GM12878 (cell line): ENCODE measurements at regions not wholly inside any gene's neighbourhood (a gene's known extent, or its start where the extent isn't known, plus 50 kb on each side); places are given as distances from the start of the nearest gene placed in this dataset.

Experiments
- ATAC-seq: fragments of 200-7000 bp; cut with Tn5 transposase; 3 replicates; pipeline ENCODE4 v1.9.1; 2020; ENCODE audit warnings: mild to moderate bottlenecking, moderate library complexity
- BruUV-seq: library from RNA; stranded (reverse); fragments of 400-500 nt; replicated peaks from 2 replicates; lab custom pipeline; 2021; lab: Mats Ljungman, UMichigan
- CTCF ChIA-PET: fragments of 300-600 bp; sonication (Branson Sonifier 250); formaldehyde crosslinking; extraction: SDS; loops from one replicate; lab custom pipeline; 2021; ENCODE audit warnings: inconsistent platforms; lab: Yijun Ruan, JAX
- POLR2A ChIA-PET: fragments of 350-600 bp; formaldehyde crosslinking; extraction: SDS; loops from one replicate; lab custom pipeline; 2021; ENCODE audit warnings: inconsistent platforms; lab: Charles Lee
- RAD21 ChIA-PET: fragments of 300-600 bp; sonication (Branson Sonifier 250); formaldehyde crosslinking; loops from one replicate; lab custom pipeline; 2023; ENCODE audit warnings: antibody characterized with exemption; ENCODE audit not compliant: unreplicated experiment; lab: Charles Lee
- SMC1A ChIA-PET: fragments of 300-600 bp; sonication (Branson Sonifier 250); formaldehyde crosslinking; loops from one replicate; lab custom pipeline; 2023; ENCODE audit not compliant: unreplicated experiment, uncharacterized antibody; lab: Charles Lee
- DNase-seq: peaks from one replicate; pipeline ENCODE4 v3.0.0-alpha.2; 2011; ENCODE audit warnings: low read depth, low spot score
- FAIRE-seq: peaks from 3 replicates; lab custom pipeline; 2011; peaks lifted over from hg19 to GRCh38; lab: Jason Lieb, UNC
- H2AFZ ChIP-seq: 2 replicates; pipeline ENCODE4 v1.6.0; 2011; ENCODE audit warnings: low read depth, low read length, control low read depth; ENCODE audit not compliant: control insufficient read depth
- H3K27ac ChIP-seq: 2 replicates; pipeline ENCODE4 v1.5.1; 2011; ENCODE audit warnings: control low read depth; ENCODE audit not compliant: control insufficient read depth, insufficient read depth
- H3K27me3 ChIP-seq, 2 experiments: replicated peaks in 1 of 2; 2 replicates each; pipeline versions ENCODE4 v1.6.0 to v1.6.1; 2011; ENCODE audit warnings: low read length in 1 of 2; ENCODE audit not compliant: control insufficient read depth in 2 of 2, insufficient read depth in 2 of 2
- H3K36me3 ChIP-seq, 2 experiments: 2 replicates each; pipeline ENCODE4 v1.5.1; 2011; ENCODE audit warnings: low read length in 1 of 2; ENCODE audit not compliant: control insufficient read depth in 2 of 2, insufficient read depth in 2 of 2
- H3K4me1 ChIP-seq: 2 replicates; pipeline ENCODE4 v1.6.1; 2011; ENCODE audit warnings: mild to moderate bottlenecking, low read length, moderate library complexity, mixed read lengths; ENCODE audit not compliant: control insufficient read depth, insufficient read depth
- H3K4me2 ChIP-seq: 2 replicates; pipeline ENCODE4 v1.6.0; 2011; ENCODE audit warnings: control low read depth; ENCODE audit not compliant: control insufficient read depth, insufficient read depth
- H3K4me3 ChIP-seq: fragments of 200-600 bp; sonication (generic); 2 replicates; pipeline ENCODE4 v1.5.1; 2016
- H3K79me2 ChIP-seq: 2 replicates; pipeline ENCODE4 v1.6.0; 2011; ENCODE audit warnings: low read length; ENCODE audit not compliant: control insufficient read depth, insufficient read depth
- H3K9ac ChIP-seq: 2 replicates; pipeline ENCODE4 v1.8.0; 2011; ENCODE audit warnings: low read length, control low read depth, mixed read lengths; ENCODE audit not compliant: control insufficient read depth, insufficient read depth
- H3K9me3 ChIP-seq: replicated peaks from 3 replicates; pipeline ENCODE4 v1.5.1; 2011; ENCODE audit warnings: mild to moderate bottlenecking, low read length; ENCODE audit not compliant: control insufficient read depth, insufficient read depth
- H4K20me1 ChIP-seq: 2 replicates; pipeline ENCODE4 v1.6.0; 2011; ENCODE audit not compliant: control insufficient read depth, insufficient read depth
- CBX3 ChIP-seq: fragments of 200-600 bp; sonication (generic); IDR thresholded peaks from 2 replicates; pipeline ENCODE4 v1.6.1; 2016; ENCODE audit warnings: low read depth, borderline replicate concordance
- IKZF1 ChIP-seq: fragments of 450-650 bp; conservative IDR thresholded peaks from 2 replicates; pipeline ENCODE4 v1.6.1; 2017; ENCODE audit warnings: antibody characterized with exemption, mild to moderate bottlenecking
- NFIC ChIP-seq: IDR thresholded peaks from 2 replicates; pipeline ENCODE4 v1.6.1; 2012; ENCODE audit warnings: low read depth, mild to moderate bottlenecking, inconsistent platforms, low read length, moderate library complexity
- NFXL1 ChIP-seq: fragments of 450-650 bp; IDR thresholded peaks from 2 replicates; pipeline ENCODE4 v1.6.1; 2017; ENCODE audit warnings: antibody characterized with exemption, mild to moderate bottlenecking, borderline replicate concordance
- NFYA ChIP-seq: IDR thresholded peaks from 2 replicates; pipeline ENCODE4 v1.6.1; 2011; ENCODE audit warnings: low read depth, mild to moderate bottlenecking, low read length, improper control_type of control experiment, borderline replicate concordance
- NKRF ChIP-seq: fragments of 450-650 bp; conservative IDR thresholded peaks from 2 replicates; pipeline ENCODE4 v1.6.1; 2017; ENCODE audit warnings: mild to moderate bottlenecking, moderate library complexity
- POU2F2 ChIP-seq: IDR thresholded peaks from 3 replicates; pipeline ENCODE4 v1.6.1; 2011; ENCODE audit warnings: low read depth, mild to moderate bottlenecking, low read length, borderline replicate concordance
- SIN3A ChIP-seq: IDR thresholded peaks from 2 replicates; pipeline ENCODE4 v1.6.1; 2012; ENCODE audit warnings: low read depth, low read length, improper control_type of control experiment
- SMARCA5 ChIP-seq: fragments of 450-650 bp; IDR thresholded peaks from 2 replicates; pipeline ENCODE4 v1.6.1; 2017; ENCODE audit warnings: mild to moderate bottlenecking
- SMC3 ChIP-seq: IDR thresholded peaks from 2 replicates; pipeline ENCODE4 v1.6.1; 2011; ENCODE audit warnings: low read length, improper control_type of control experiment, borderline replicate concordance
- SUPT20H ChIP-seq: IDR thresholded peaks from 2 replicates; pipeline ENCODE4 v1.6.1; 2011; ENCODE audit warnings: low read depth, mild to moderate bottlenecking, low read length, moderate library complexity, borderline replicate concordance; ENCODE audit not compliant: control insufficient read depth
- TBL1XR1 ChIP-seq: IDR thresholded peaks from 2 replicates; pipeline ENCODE4 v1.6.1; 2012; ENCODE audit warnings: low read depth, low read length, improper control_type of control experiment
- TCF3 ChIP-seq: IDR thresholded peaks from 2 replicates; pipeline ENCODE4 v1.6.1; 2012; ENCODE audit warnings: low read depth, mild to moderate bottlenecking, low read length, borderline replicate concordance; ENCODE audit not compliant: insufficient read depth
- YY1 ChIP-seq: IDR thresholded peaks from 2 replicates; pipeline ENCODE4 v1.6.1; 2011; ENCODE audit warnings: low read depth, mild to moderate bottlenecking, low read length
- ZNF274 ChIP-seq: IDR thresholded peaks from one replicate; pipeline ENCODE4 v1.8.0; 2011; ENCODE audit not compliant: insufficient read length, insufficient read depth
- ZNF592 ChIP-seq: fragments of 450-650 bp; IDR thresholded peaks from 2 replicates; pipeline ENCODE4 v1.6.1; 2017; ENCODE audit warnings: mild to moderate bottlenecking, moderate library complexity
- WGBS: methylation state at CpG from one replicate; pipeline ENCODE4 v1.1.6; 2016; ENCODE audit warnings: low lambda C conversion rate; ENCODE audit not compliant: insufficient replicate concordance, insufficient coverage; ENCODE audit errors: missing lambda C conversion rate; 5-methylcytosine and 5-hydroxymethylcytosine counted together
- in situ Hi-C: fragments of 300-500 bp; cut with MboI; formaldehyde crosslinking; loops from 9 replicates; pipeline ENCODE4 v1.14.3; 2018; ENCODE audit warnings: mixed read lengths
- intact Hi-C: fragments of 100-400 bp; cut with micrococcal nuclease; formaldehyde crosslinking; loops from one replicate; pipeline ENCODE4 v1.14.2; 2022; ENCODE audit not compliant: unreplicated experiment

GRCh38 chr2:15818318-15818753 is 122.0 kb upstream of the MYCN start:
- Histone ChIP-seq H3K9ac (no peak overlapping the region), H3K4me2 (no peak overlapping the region), H3K9me3 (no peaks in the 10 kb centered on the region), H3K4me3 (no peak overlapping the region), H2AFZ (no peak overlapping the region), H3K27me3 (peaks cover 5 to 11% of the 10 kb centered on the region in 2 experiments; a peak in 3 of 4 replicates), H3K27ac (no peak overlapping the region), H3K79me2 (no peaks in the 10 kb centered on the region), H3K36me3 (no peaks in the 10 kb centered on the region), H3K4me1 (no peaks in the 10 kb centered on the region), H4K20me1 (no peaks in the 10 kb centered on the region)
- in situ Hi-C loops, result no loop called here
- intact Hi-C loops, result no loop called here
- ATAC-seq (no peak), DNase-seq (no peak), FAIRE-seq (no peak)
- ChIA-PET SMC1A (no interaction called here), RAD21 (no interaction called here), CTCF (no interaction called here), POLR2A (no interaction called here)
- 16% methylated on average over 14 of the region's 14 CpGs for WGBS
- no peak for TF ChIP-seq ZNF592
- TF ChIP-seq NFYA, result no peak
- no peak for TF ChIP-seq IKZF1
- no peak for TF ChIP-seq NKRF
- TF ChIP-seq ZNF274, result no peak
- no peak for TF ChIP-seq CBX3
- TF ChIP-seq POU2F2, result no peak
- no peak for TF ChIP-seq SUPT20H
- TF ChIP-seq NFIC, result no peak
- TF ChIP-seq SMC3, result no peak
- no peak for TF ChIP-seq YY1
- no peak for TF ChIP-seq TCF3
- TF ChIP-seq TBL1XR1, result no peak
- no peak for TF ChIP-seq SMARCA5
- TF ChIP-seq SIN3A, result no peak
- no peak for TF ChIP-seq NFXL1
- BruUV-seq, result no TSS peak
